ENCODE measurements at regions not wholly inside any gene's neighbourhood (a gene's known extent, or its start where the extent isn't known, plus 50 kb on each side); places are given as distances from the start of the nearest gene placed in this dataset.
"Not testable (repeated sequence)": the region's sequence is repeated elsewhere in the genome, so short reads cannot be mapped to it uniquely, and the experiment has no call there.

- ATAC-seq, result not testable (repeated sequence)
These were observed 111.5 kb upstream of the BDP1 start for GRCh38 chr5:71343994-71344393.

GRCh38 chr5:71372601-71373000, 82.8 kb upstream of the BDP1 start:
- not testable (repeated sequence) for ATAC-seq

GRCh38 chr5:71373054-71373734, 82.3 kb upstream of the BDP1 start:
- ATAC-seq, result not testable (repeated sequence)

GRCh38 chr5:71384204-71384603, 71.2 kb upstream of the BDP1 start:
- not testable (repeated sequence) for ATAC-seq

- ATAC-seq, result no peak
- no peak for TF ChIP-seq TOX (CRISPR knock-in tag; IDR thresholded peaks at IDR 0.05; ENCODE audit: borderline replicate concordance)
- no peak for TF ChIP-seq ZNF70 (CRISPR knock-in tag; IDR thresholded peaks at IDR 0.05)
These were observed 70.7 kb upstream of the BDP1 start for GRCh38 chr5:71384706-71385105.

- ATAC-seq, result not testable (repeated sequence)
These were observed 70.2 kb upstream of the BDP1 start for GRCh38 chr5:71385208-71385607.

- ATAC-seq, result not testable (repeated sequence)
These were observed 67.3 kb upstream of the BDP1 start for GRCh38 chr5:71388184-71388583.

- peak; percentile 49 for ATAC-seq
These were observed 57.1 kb upstream of the BDP1 start for GRCh38 chr5:71398400-71398799.

- not testable (repeated sequence) for ATAC-seq
These were observed 56.6 kb upstream of the BDP1 start for GRCh38 chr5:71398859-71399258.

- not testable (repeated sequence) for ATAC-seq
These were observed 56.0 kb upstream of the BDP1 start for GRCh38 chr5:71399443-71399842.

- ATAC-seq, result not testable (repeated sequence)
These were observed 54.8 kb upstream of the BDP1 start for GRCh38 chr5:71400626-71401025.

GRCh38 chr5:71401150-71401549, 54.3 kb upstream of the BDP1 start:
- not testable (repeated sequence) for ATAC-seq

- not testable (repeated sequence) for ATAC-seq
These were observed 53.9 kb upstream of the BDP1 start for GRCh38 chr5:71401564-71401963.

- ATAC-seq, result not testable (repeated sequence)
These were observed 51.0 kb upstream of the BDP1 start for GRCh38 chr5:71404441-71404840.

GRCh38 chr5:71404936-71405335, 50.5 kb upstream of the BDP1 start:
- not testable (repeated sequence) for ATAC-seq
